ENCODE measurements at regions not wholly inside any gene's neighbourhood (a gene's known extent, or its start where the extent isn't known, plus 50 kb on each side); places are given as distances from the start of the nearest gene placed in this dataset.

- no peaks in the 10 kb centered on the region for H3K4me1 ChIP-seq (ENCODE audit: insufficient read depth, low read length)
- TF ChIP-seq, protein P1, sequence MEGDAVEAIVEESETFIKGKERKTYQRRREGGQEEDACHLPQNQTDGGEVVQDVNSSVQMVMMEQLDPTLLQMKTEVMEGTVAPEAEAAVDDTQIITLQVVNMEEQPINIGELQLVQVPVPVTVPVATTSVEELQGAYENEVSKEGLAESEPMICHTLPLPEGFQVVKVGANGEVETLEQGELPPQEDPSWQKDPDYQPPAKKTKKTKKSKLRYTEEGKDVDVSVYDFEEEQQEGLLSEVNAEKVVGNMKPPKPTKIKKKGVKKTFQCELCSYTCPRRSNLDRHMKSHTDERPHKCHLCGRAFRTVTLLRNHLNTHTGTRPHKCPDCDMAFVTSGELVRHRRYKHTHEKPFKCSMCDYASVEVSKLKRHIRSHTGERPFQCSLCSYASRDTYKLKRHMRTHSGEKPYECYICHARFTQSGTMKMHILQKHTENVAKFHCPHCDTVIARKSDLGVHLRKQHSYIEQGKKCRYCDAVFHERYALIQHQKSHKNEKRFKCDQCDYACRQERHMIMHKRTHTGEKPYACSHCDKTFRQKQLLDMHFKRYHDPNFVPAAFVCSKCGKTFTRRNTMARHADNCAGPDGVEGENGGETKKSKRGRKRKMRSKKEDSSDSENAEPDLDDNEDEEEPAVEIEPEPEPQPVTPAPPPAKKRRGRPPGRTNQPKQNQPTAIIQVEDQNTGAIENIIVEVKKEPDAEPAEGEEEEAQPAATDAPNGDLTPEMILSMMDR (IDR thresholded peaks at IDR 0.05; ENCODE audit: extremely low read depth, low read depth, low read length): no peak
- no peak overlapping the region for H2AFZ ChIP-seq (ENCODE audit: low read length)
- no peaks in the 10 kb centered on the region for H3K27me3 ChIP-seq (ENCODE audit: insufficient read depth, low read length)
- no peak overlapping the region for H3K4me2 ChIP-seq (ENCODE audit: insufficient read depth, low read length)
- no peaks in the 10 kb centered on the region for H4K20me1 ChIP-seq (ENCODE audit: insufficient read depth, low read length)
- no peaks in the 10 kb centered on the region for H3K9me3 ChIP-seq (ENCODE audit: low read depth, low read length)
- H3K27ac ChIP-seq (ENCODE audit: low read depth, low read length): no peak overlapping the region
- no peak for DNase-seq (ENCODE audit: insufficient read length, low spot score, missing footprints)
- no peak overlapping the region for H3K4me3 ChIP-seq (ENCODE audit: insufficient read depth, low read length)
- H3K36me3 ChIP-seq (ENCODE audit: insufficient read depth, low read length): no peaks in the 10 kb centered on the region
- no peaks in the 10 kb centered on the region for H3K79me2 ChIP-seq (ENCODE audit: insufficient read depth, low read length)
These were observed 172.3 kb upstream of the SLC35G4 start for GRCh38 chr18:11437046-11437445.

DNA sequence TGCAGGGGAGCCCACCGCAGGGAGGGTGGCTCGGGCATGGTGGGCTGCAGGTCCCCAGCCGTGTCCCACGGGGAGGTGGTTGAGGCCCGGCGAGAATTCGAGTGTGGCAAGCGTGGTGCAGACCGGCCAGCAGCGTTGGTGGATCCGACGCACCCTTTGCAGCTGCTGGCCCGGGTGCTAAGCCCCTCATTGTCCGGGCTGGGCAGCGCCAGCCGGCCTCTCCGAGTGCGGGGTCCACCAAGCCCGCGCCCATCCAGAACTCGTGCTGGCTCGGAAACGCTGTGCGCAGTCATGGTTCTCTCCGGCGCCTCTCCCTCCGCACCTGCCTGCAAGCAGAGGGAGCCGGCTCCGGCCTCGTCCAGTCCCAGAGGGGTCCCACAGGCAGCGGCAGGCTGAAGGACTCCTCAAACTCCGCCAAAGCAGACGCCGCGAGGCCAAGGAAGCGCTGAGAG, 177.0 kb upstream of the SLC35G4 start:
- Histone ChIP-seq H3K36me3 (ENCODE audit: insufficient read depth, low read length) (no peaks in the 10 kb centered on the region), H3K27ac (ENCODE audit: low read depth, low read length) (no peak overlapping the region), H2AFZ (ENCODE audit: low read length) (no peak overlapping the region), H4K20me1 (ENCODE audit: insufficient read depth, low read length) (no peaks in the 10 kb centered on the region), H3K79me2 (ENCODE audit: insufficient read depth, low read length) (no peaks in the 10 kb centered on the region), H3K4me1 (ENCODE audit: insufficient read depth, low read length) (no peaks in the 10 kb centered on the region), H3K27me3 (ENCODE audit: insufficient read depth, low read length) (no peaks in the 10 kb centered on the region), H3K9me3 (ENCODE audit: low read depth, low read length) (no peaks in the 10 kb centered on the region), H3K4me2 (ENCODE audit: insufficient read depth, low read length) (no peak overlapping the region), H3K4me3 (ENCODE audit: insufficient read depth, low read length) (no peak overlapping the region)
- TF ChIP-seq, protein P1 (IDR thresholded peaks at IDR 0.05; ENCODE audit: extremely low read depth, low read depth, low read length): no peak
- DNase-seq (ENCODE audit: insufficient read length, low spot score, missing footprints): no peak

- no peak overlapping the region for H3K27ac ChIP-seq (ENCODE audit: low read depth, low read length)
- no peaks in the 10 kb centered on the region for H3K27me3 ChIP-seq (ENCODE audit: insufficient read depth, low read length)
- H3K4me2 ChIP-seq (ENCODE audit: insufficient read depth, low read length): no peak overlapping the region
- no peaks in the 10 kb centered on the region for H3K36me3 ChIP-seq (ENCODE audit: insufficient read depth, low read length)
- H3K9me3 ChIP-seq (ENCODE audit: low read depth, low read length): no peaks in the 10 kb centered on the region
- no peaks in the 10 kb centered on the region for H3K4me1 ChIP-seq (ENCODE audit: insufficient read depth, low read length)
- TF ChIP-seq, protein P1 (IDR thresholded peaks at IDR 0.05; ENCODE audit: extremely low read depth, low read depth, low read length): no peak
- H2AFZ ChIP-seq (ENCODE audit: low read length): no peak overlapping the region
- H4K20me1 ChIP-seq (ENCODE audit: insufficient read depth, low read length): no peaks in the 10 kb centered on the region
- DNase-seq (ENCODE audit: insufficient read length, low spot score, missing footprints): no peak
- H3K79me2 ChIP-seq (ENCODE audit: insufficient read depth, low read length): no peaks in the 10 kb centered on the region
- no peak overlapping the region for H3K4me3 ChIP-seq (ENCODE audit: insufficient read depth, low read length)
These were observed 179.5 kb upstream of the SLC35G4 start for GRCh38 chr18:11429876-11430275.

DNA sequence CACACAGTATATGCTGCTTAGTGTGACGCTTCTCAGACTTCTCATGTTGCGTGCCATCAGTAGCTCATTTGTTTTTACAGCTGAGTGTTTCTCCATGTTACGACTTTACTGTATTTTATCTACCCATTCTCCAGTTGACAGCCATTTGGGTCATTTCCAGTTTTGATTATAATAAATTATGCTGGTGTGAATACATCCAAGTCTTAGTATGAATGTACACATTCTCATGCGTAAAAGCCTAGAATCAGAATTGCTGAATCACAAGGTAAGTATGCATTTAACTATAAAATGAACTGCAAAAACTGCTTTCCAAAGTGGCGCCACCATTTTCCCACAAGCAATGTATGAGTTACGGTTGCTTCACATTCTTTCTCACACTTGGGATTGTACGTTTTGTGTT, 184.2 kb upstream of the SLC35G4 start:
- Histone ChIP-seq H3K4me1 (ENCODE audit: insufficient read depth, low read length) (no peaks in the 10 kb centered on the region), H3K9me3 (ENCODE audit: low read depth, low read length) (no peaks in the 10 kb centered on the region), H3K79me2 (ENCODE audit: insufficient read depth, low read length) (no peaks in the 10 kb centered on the region), H3K36me3 (ENCODE audit: insufficient read depth, low read length) (no peaks in the 10 kb centered on the region), H3K27me3 (ENCODE audit: insufficient read depth, low read length) (no peaks in the 10 kb centered on the region), H4K20me1 (ENCODE audit: insufficient read depth, low read length) (no peaks in the 10 kb centered on the region), H3K4me2 (ENCODE audit: insufficient read depth, low read length) (no peak overlapping the region), H2AFZ (ENCODE audit: low read length) (no peak overlapping the region), H3K4me3 (ENCODE audit: insufficient read depth, low read length) (no peak overlapping the region), H3K27ac (ENCODE audit: low read depth, low read length) (no peak overlapping the region)
- no peak for DNase-seq (ENCODE audit: insufficient read length, low spot score, missing footprints)
- TF ChIP-seq, protein P1 (IDR thresholded peaks at IDR 0.05; ENCODE audit: extremely low read depth, low read depth, low read length): no peak

Data from osteoblast (primary cell).